Esophagus squamous epithelium (tissue), 4 donors: ENCODE measurements at regions not wholly inside any gene's neighbourhood (a gene's known extent, or its start where the extent isn't known, plus 50 kb on each side); places are given as distances from the start of the nearest gene placed in this dataset.

ENCODE experiments used
- POLR2A ChIP-seq, 4 donors: fragments of 450-650 bp; IDR thresholded peaks; one replicate each; pipeline ENCODE4 v1.6.1; 2017; ENCODE audit warnings: antibody characterized with exemption in 4 of 4, mild to moderate bottlenecking in 4 of 4, moderate library complexity in 3 of 4
- TF ChIP-seq, protein P1 (sequence below), 6 experiments: fragments of 450-650 bp in 4 of 6; fragments of 200-600 bp in 2 of 6; sonication (generic) in 2 of 6; IDR thresholded peaks; one replicate each; pipeline ENCODE4 v1.5.1; 2016 to 2019; ENCODE audit warnings: antibody characterized with exemption in 6 of 6, mild to moderate bottlenecking in 4 of 6, moderate library complexity in 4 of 6

DNA sequence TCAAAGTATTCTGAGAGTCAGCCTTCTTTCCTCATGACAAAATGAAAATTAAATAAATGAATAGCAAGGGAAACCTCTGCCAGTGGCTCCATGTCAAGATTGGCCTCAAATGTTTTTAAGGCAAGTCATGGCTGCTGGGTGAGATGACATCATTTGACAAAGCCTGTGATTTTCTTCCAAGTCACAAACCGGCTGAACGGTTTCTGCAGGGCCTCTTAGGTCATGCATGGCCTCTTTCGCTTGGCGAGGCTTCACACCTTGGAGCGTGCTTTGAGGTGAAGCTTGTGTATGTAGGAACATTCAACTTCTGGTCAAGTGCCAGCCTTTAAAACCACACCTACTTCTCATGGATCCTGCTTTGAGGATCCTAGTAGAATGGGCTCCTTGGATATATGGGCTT, 161.0 kb upstream of the ZNF618 start:
- TF ChIP-seq, protein P1, sequence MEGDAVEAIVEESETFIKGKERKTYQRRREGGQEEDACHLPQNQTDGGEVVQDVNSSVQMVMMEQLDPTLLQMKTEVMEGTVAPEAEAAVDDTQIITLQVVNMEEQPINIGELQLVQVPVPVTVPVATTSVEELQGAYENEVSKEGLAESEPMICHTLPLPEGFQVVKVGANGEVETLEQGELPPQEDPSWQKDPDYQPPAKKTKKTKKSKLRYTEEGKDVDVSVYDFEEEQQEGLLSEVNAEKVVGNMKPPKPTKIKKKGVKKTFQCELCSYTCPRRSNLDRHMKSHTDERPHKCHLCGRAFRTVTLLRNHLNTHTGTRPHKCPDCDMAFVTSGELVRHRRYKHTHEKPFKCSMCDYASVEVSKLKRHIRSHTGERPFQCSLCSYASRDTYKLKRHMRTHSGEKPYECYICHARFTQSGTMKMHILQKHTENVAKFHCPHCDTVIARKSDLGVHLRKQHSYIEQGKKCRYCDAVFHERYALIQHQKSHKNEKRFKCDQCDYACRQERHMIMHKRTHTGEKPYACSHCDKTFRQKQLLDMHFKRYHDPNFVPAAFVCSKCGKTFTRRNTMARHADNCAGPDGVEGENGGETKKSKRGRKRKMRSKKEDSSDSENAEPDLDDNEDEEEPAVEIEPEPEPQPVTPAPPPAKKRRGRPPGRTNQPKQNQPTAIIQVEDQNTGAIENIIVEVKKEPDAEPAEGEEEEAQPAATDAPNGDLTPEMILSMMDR (IDR thresholded peaks at IDR 0.05), result no peak
- no peak for TF ChIP-seq POLR2A (IDR thresholded peaks at IDR 0.05)
